Upper lobe of left lung (tissue), 4 donors: ENCODE measurements at regions not wholly inside any gene's neighbourhood (a gene's known extent, or its start where the extent isn't known, plus 50 kb on each side); places are given as distances from the start of the nearest gene placed in this dataset.
A peak's percentile ranks its signal among the peaks of the same experiment; 100 is the strongest.

Source experiments
- CTCF ChIP-seq, 6 experiments: fragments of 450-650 bp in 4 of 6; fragments of 200-600 bp in 2 of 6; sonication (generic) in 2 of 6; IDR thresholded peaks; one replicate each; pipeline ENCODE4 v1.5.1; 2016 to 2019; ENCODE audit warnings: antibody characterized with exemption in 6 of 6
- EP300 ChIP-seq, 4 donors: sonication (generic); formaldehyde crosslinking; IDR thresholded peaks; one replicate each; pipeline ENCODE4 v1.5.1; 2017; ENCODE audit warnings: antibody characterized with exemption in 4 of 4, control low read depth in 2 of 4
- POLR2A ChIP-seq, 4 donors: fragments of 450-650 bp; IDR thresholded peaks; one replicate each; pipeline ENCODE4 v1.5.1; 2016 to 2017; ENCODE audit warnings: antibody characterized with exemption in 4 of 4, mild to moderate bottlenecking in 2 of 4
- POLR2AphosphoS5 ChIP-seq, 2 donors: sonication (generic); formaldehyde crosslinking; IDR thresholded peaks; one replicate each; pipeline ENCODE4 v1.5.1; 2017; ENCODE audit warnings: antibody characterized with exemption in 2 of 2

- TF ChIP-seq CTCF (IDR thresholded peaks at IDR 0.05), result no peak
- TF ChIP-seq EP300 (IDR thresholded peaks at IDR 0.05), result peak in 1 of 4 donors; percentile 77
- peak in 1 of 2 donors; percentile 29 for TF ChIP-seq POLR2AphosphoS5 (IDR thresholded peaks at IDR 0.05)
- no peak for TF ChIP-seq POLR2A (IDR thresholded peaks at IDR 0.05)
These were observed 216.5 kb downstream of the EFNB2 start for GRCh38 chr13:106318941-106319411.
